ENCODE measurements at regions not wholly inside any gene's neighbourhood (a gene's known extent, or its start where the extent isn't known, plus 50 kb on each side); places are given as distances from the start of the nearest gene placed in this dataset.
"Not testable (repeated sequence)": the region's sequence is repeated elsewhere in the genome, so short reads cannot be mapped to it uniquely, and the experiment has no call there.

DNA sequence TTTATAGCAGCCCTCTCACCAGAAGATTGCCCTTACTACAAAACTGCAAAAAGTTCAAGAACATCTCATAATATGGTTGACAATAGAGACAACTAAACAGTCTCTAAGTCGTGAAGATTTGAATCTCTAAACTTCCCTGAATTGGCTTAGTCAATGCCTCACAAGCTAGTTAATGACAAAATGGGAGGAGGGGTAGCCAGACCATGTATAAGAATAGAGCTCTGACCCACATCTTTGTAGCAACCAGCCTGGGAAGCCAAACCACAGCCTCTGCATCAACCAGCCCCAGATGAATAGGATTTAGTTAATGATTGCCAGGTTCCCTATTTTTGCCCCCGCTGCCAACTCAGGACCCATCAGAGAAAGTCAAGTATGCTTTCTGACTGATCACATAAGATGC lies 1265.9 kb upstream of the PCDH10 start:
- DNase-seq (ENCODE audit: low read depth, low spot score), result not testable (repeated sequence)

DNA sequence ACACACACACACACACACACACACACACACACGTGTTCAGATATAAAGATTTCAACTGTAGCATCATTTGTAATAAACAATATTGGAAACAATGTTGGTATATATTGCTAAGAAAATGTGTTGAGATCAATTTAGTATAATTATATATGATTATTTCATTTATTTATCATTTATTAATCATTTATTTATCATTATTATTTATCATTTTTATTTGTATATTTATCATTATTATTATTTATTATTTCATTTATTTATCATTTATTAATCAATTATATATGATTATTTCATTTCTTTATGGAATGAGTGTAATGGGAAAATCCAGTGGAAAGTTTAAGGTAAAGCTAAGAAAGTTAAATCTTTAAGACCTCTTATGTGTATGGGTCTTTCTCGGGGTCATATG lies 1223.4 kb upstream of the PCDH10 start:
- not testable (repeated sequence) for DNase-seq (ENCODE audit: low read depth, low spot score)

DNA sequence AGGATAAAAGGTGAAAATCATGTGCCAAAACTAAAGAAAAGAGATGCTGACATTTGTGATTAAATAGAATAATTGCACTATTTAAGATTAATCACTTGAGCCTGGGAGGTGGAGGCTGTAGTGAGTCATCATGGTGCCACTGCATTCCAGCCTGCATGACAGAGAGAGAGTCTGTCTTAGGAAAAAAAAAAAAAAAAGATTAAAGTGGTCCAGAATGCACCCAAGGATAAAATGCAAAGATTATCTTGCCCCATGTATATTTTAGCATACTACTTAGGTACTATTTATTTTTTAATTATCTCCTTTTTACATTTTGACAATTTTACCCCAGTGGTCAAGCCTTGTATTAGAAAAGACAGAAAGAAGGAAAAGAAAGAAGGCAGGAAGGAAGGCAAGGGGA lies 1181.4 kb upstream of the PCDH10 start:
- DNase-seq (ENCODE audit: low read depth, low spot score), result not testable (repeated sequence)

DNA sequence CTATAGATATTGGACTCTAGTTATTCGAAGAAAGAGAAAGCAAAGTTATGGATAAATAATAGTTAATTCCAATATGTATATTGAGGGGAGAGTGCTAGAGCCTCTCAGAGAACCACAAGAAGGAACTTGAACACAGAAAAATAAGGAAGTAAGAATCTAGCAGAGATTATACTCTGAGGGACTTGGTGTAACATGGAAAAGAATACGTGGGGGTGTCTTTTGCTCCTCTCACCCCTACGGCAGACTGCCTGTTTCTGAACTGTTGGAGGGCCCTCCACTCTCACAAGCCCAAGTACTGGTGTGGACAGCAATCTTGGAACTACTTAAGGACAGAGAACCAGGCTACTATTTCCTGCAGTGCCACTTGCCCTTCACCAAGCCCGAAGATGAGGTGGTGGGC lies 1174.4 kb upstream of the PCDH10 start:
- peak; percentile 51 for DNase-seq (ENCODE audit: low read depth, low spot score)

DNA sequence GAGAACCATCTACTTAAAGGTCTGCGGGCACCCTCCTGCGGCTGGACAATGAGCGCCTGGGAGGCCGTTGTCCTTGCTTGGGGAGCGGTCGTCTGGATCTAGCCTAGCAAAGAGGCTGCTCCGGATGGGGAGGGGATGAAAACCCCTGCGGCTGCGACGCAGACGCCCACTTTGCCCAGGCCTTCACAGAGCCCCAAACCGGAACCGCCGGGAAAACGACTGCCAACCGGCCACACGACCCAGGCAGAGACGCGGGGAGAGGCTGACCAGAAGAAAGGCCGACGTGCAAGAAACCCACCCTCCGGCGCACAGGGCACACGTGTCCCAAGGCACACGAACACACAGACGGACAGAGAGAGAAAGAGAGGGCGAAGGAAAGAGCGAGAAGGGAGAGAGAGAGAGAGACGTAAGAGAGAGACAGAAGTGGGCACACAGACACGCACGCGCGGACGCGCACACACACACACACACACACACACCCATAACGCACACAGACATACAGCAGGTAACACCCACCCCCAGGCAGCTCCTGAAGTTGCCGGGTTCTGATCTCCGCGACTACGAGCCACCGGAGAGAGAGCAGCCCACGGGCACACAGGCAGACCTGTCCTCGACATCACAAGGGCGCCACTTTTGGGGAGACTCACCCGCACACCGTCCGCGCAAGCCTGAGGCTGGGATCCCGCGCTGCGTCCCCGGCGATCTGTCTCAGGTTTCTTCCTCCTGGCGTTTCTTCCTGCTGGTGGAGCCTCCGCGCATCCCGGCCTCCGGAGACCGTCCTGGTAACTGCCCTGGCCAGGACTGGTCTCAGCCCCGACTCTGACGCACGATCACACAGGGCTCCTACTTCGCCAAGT lies 1173.6 kb upstream of the PCDH10 start:
- peak; percentile 76 for DNase-seq (ENCODE audit: low read depth, low spot score)

DNA sequence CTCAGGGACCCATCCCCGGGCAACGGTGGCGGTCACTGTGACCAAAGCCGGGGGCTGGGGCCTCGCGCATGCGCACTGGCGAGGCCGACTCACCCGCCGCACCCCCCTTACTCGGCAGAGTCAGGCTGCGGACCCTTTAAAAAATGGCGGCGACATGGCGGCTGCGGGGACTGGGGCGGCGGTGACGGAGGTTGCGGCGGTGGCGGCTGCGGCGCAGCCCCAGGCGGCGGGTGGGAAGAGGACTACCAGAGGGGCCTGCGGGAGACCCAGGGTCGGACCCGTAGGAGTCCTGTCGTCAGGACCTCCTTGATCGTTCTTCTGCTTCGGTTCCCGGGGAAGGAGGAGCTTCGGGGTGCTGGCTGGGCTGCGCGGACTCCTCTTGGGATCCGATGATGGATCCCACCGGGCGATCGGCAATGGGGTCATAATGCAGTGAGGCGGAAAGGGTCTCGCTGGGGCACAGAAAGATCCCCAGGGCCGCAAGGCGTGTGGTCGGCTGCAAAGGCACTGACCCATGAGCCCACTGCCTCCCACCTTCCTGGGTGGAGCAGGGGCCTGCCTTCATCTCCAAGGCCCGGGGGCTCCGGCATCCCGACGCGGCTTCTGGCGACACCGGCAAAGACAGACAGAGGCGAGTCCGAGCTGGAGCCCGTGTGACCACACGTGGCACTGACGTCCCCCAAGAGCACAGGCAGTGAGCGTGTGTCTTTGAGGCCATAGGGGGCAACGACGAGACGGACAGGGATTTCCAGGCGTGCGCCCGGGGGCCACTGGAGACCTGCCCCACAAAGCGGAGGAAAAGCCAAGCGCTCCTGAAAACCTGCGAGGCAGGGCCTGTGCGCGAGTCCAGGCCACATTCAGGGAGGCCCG lies 1172.7 kb upstream of the PCDH10 start:
- DNase-seq (ENCODE audit: low read depth, low spot score), result peak; percentile 85

DNA sequence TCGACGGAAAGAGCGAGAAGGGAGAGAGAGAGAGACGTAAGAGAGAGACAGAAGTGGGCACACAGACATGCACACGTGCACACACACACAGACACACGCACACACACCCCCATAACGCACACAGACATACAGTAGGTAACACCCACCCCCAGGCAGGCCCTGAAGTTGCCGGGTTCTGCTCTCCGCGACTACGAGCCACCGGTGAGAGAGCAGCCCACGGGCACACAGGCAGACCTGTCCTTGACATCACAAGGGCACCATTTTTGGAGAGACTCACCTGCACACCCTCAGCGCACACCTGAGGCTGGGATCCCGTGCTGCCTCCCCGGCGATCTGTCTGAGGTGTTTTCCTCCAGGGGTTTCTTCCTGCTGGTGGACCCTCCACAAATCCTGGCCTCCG lies 1171.0 kb upstream of the PCDH10 start:
- DNase-seq (ENCODE audit: low read depth, low spot score), result no peak

DNA sequence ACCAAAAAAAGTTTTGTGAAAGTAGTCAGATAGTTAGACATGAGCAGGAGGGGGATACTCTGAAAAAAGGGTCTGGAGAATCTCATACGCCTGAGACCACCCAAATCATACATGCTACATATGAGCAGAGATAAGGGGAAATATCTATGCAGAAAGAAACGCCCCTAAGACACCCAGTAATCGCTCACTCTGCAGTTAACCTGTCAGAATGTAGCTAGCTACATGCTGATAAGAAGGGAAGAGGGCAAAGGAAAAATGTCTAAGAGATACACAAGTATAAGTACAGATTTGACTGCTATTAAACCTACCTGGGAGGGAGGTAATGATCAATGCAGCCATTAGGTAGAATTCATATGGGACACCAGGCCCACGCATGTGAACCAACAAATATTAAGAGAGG lies 1159.5 kb upstream of the PCDH10 start:
- DNase-seq (ENCODE audit: low read depth, low spot score), result no peak

DNA sequence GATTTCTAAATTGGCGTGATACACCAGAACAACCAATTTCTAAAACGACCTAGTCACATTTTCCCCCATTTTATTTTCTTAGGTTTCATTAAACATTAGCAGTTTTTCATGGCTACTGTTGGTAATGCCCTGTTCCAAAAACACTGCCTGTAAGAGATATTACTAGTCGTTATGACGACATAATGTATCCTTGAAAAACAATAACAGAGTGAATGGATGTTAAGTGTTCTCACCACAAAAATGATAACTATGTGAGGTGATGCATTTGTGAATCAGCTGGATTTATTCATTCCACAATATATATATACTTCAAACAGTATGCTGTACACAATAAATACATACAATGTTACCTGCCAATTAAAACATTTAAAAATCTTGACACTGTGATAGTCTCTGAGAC lies 1147.6 kb upstream of the PCDH10 start:
- no peak for DNase-seq (ENCODE audit: low read depth, low spot score)

DNA sequence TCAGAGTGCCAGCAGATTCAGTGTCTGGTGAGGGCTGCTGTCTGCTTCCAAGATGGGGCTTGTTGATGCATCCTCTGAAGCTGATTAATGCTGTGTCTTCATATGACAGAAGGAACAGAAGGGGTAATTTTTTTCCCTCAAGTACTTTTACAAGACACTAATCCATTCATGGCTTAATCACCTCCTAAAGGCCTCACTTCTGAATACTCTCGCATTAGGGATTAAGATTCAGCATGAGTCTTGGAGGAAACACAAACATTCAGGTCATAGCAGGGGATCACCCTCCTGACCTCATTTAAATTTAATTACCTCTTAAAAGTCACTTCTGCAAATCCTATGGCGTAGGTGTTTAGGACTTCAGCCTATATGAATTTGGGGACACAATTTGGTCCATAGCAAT lies 1145.5 kb upstream of the PCDH10 start:
- no peak for DNase-seq (ENCODE audit: low read depth, low spot score)

DNA sequence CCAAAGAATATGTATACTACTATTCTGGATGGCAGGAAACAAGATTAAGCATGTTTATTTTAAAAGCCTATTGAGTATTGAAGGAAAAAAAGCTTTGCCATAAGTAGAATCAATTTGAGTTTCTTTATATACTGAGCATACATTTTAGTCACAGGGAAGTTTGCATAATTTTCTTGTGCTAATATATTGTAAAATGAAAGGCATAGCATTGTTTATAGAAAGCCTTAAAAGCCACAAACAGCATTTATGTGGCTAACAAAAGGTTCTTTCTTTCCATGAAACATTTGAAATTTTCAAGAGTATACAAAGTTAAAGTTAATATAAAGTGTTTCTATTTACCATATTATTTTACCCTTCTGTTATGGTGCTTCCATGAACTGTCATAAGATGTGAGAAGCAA lies 1133.8 kb upstream of the PCDH10 start:
- no peak for DNase-seq (ENCODE audit: low read depth, low spot score)

DNA sequence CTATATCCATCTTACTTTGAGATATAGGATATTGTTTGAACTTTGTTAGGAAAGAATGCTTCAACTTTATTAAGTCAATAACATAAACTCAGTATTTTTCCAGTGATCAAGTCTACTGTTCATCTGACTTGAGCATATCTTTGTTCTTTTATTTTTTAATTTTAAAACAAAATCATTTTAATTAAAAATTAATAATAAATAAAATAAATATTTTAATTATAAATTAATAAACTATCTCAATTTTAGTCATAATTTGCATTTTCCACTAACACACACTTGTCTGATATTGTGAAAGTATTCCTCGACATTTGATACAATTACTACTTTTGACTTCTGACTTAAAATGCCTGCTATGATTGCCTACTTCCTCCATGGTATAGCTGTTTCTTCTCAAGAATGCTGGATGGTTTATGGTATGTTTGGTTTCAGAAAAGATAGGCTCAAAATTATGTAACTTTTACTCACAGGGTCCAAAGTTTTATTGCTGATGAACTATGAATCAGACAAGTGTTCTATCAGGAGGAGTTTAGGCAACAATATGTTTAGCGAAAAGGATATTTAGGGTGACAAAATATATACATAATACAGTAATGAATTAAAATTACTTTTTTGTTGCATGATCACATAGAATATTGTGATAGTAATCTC lies 1132.3 kb upstream of the PCDH10 start:
- no peak for DNase-seq (ENCODE audit: low read depth, low spot score)

DNA sequence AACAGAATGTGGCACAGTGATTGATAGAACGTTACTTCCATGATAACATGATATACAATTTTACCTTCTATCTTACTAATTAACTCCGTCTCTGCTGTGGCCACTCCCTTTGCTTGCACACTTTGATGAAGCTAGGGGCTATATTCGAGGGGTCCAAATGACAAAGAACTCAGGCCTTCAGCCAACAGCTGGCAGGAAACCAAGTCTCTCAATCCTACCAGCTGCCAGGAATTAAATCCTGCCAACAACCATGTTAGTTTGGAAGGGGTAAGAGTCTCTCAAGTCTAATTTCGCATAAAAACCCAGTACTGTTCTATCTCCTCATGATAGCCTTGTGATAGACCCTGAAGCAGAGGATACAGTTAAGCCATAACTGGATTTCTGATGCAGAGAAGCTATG lies 1122.9 kb upstream of the PCDH10 start:
- DNase-seq (ENCODE audit: low read depth, low spot score), result no peak

DNA sequence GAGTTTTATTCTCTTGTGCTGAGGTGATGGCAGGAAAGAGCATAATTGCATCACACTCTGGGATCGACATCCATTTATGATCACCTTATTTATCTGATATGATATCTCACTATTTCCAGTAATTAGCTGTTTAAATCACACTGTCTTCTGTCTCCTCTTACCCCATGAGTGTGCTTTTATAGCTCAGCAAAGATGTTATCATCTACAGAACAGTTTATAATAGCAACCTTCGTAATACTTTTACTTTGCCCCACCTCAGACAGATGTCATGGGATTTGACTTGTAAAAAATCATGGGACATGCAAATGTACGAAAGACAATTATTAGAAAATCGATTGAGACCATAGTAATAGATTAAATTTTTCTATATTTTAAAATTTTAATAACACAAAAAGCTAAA lies 1122.3 kb upstream of the PCDH10 start:
- no peak for DNase-seq (ENCODE audit: low read depth, low spot score)

DNA sequence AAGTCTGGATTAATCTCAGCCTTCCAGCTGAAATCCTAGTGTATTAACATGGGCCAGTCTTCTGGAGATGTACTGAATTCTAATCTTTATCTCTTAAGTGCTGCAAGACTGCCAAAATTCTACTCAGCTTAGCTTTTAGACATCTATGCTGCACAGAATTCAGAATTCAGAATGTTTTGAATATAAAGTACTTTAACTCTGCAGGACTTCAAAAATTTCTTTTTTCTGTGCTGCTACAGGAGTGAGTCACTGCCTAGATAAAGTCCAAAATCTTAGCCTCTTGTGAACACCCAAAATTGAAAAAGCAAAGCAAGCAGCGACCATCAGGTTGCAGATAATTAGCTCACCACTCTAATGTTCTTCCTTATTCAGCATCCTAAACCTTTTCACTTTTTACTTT lies 1092.6 kb upstream of the PCDH10 start:
- DNase-seq (ENCODE audit: low read depth, low spot score), result no peak

DNA sequence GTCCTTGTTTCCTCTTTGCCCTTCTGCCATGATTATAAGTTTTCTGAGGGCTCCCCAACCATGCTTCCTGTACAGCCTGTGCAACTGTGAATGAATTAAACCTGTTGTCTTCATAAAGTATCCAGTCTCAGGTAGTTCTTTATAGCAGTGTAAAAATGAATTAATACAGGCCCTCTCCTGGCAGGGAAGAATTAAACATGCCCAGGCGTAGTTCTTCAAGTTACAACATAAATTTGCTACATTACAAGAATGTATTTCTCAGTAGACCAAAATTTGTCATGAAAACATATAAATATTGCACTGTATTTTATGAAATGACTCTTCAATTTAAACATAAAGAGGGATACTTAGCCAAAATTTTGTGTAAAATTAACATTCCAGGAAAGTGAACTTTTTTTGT lies 1089.9 kb upstream of the PCDH10 start:
- no peak for DNase-seq (ENCODE audit: low read depth, low spot score)

DNA sequence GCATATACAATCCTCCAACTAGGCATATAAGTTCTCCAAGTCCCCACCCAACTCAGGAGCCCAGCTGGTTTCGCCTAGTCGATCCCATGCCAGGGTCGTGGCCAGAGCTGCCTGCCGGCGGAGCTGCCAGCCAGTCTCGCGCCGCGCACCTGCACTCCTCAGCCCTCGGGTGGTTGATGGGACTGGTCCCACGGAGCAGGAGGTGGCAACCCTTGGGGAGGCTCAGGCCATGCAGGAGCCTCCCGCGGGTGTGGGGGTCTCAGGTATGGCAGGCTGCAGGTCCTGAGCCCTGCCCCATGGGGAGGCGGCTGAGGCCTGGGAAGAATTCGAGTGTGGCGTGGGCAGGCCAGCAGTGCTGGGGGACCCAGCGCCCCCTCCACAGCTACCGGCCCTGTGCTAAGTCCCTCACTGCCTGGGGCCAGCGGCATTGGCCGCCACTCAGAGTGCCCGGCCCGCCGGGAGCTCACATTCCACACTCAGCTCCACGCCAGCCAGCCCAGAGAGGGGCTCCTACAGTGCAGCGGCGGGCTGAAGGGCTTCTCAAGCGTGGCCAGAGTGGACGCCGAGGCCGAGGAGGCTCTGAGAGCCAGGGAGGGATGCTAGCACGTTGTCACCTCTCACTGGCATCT lies 1086.4 kb upstream of the PCDH10 start:
- DNase-seq (ENCODE audit: low read depth, low spot score), result no peak

DNA sequence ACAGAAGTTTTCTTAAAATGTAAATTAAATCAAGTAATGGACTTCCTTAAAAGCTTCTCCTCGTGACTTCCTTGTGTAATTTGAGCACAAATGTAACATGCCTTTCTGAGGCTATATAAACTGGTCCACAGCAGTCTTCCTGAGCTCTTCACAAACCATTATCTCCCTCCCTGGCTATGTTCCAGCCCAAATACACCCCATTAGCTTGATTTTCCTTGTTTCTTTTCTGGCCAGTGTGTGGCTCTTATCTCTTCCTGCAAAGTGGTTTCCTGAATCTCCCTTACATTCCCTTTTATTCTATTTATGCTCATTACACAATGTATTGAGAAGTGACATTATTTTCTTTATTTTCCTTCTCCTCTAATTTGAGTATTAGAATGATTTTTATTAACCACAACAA lies 1085.3 kb upstream of the PCDH10 start:
- DNase-seq (ENCODE audit: low read depth, low spot score), result no peak

DNA sequence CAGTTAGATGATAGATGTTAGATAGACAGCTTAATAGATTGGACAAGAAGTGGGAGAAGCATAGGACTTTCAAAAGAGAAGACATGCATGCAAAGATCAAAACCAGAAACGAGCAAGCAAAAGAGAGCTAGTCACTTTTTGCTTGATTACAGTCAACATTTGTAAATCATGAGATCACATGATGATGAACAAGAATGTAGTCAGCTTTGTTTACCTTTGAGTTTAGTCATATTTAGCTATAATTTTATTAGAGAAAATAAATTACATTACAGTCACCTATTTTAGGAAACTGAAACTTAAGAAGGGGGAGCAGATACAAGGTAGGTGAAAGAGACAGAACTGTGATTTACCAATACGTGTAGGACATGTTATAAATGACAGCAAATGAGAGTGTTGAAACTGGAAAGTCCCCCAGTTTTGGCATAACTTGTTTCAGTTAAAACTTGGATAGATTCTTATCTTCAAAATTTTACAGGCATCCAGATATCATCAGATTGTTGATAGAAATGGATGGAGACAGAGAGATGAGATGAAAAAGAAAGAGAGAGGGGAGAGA lies 1083.1 kb upstream of the PCDH10 start:
- no peak for DNase-seq (ENCODE audit: low read depth, low spot score)

DNA sequence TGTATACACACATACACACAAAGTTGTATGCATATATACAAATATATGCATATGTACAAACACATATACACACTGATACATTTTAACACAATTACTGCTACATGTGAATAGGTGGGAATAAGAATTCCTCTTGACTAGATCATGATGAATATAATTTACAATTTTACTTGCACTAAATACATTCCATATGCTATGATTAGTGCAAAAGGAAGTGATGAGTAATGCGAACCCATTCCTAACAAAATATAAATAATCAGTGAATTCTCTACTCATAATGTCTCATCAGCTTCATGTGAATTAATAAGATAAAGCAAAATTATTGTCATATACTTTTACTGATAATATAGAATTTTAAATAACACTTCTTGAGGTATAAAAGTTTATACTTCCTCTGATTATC lies 1077.3 kb upstream of the PCDH10 start:
- DNase-seq (ENCODE audit: low read depth, low spot score), result no peak

DNA sequence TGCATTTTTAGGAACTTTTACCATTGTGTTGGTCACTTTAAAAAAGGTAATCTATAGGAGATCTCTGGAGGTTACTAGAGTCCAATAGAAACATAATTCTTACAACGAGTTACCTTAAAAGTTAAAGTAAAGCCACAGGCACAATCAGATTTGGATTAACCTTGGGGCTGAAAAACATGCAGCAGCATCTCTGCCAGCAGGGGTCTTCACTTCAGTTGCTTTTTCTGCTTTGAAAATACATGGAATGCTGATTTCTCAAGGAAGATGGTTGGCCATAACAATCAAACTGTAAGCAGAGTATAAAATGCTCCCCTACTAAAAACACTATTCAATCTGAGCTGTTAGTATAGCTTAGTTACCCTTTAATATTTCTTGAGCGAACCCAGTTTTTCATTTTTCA lies 1072.3 kb upstream of the PCDH10 start:
- DNase-seq (ENCODE audit: low read depth, low spot score), result no peak

DNA sequence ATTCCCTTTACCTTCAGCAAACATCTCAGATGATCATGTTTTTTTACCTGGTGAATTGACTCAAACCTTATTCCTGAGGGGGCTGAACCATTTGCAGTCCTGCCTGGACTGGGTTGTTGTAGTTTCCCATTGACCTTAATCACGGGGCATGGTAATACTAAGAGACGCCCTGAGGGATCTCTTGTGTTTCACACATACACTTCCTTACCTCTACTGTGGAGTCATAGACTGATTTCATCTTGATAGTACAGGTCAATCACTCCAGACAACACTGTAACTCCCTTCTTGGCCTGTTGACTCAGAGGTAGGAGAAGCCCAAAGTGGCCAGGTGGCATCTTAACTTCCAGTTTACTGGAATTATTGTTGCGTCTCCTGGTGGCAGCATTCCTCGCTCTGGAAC lies 1064.0 kb upstream of the PCDH10 start:
- no peak for DNase-seq (ENCODE audit: low read depth, low spot score)

Measured in ELF-1 (cell line).